ENCODE measurements at regions not wholly inside any gene's neighbourhood (a gene's known extent, or its start where the extent isn't known, plus 50 kb on each side); places are given as distances from the start of the nearest gene placed in this dataset.

DNA sequence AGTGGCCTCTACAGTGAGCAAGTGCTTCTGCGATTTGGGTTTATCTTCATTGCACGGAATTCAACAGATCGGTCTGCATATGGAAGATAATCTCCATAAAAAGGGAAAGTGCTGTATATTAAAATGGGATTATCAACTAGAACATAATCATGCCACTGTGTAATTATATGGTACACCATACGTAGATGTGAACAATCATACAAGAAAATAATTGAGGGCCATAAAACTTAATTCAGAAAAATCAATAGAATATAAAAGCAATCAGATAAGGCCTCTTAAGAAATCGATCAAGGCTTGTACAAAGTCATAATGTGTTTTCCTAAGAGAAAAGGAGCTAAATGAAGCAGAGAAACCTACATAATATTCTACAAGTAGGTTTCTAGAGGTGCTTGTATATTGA is 157.5 kb upstream of the MGMT start:
- TF ChIP-seq, protein P1, sequence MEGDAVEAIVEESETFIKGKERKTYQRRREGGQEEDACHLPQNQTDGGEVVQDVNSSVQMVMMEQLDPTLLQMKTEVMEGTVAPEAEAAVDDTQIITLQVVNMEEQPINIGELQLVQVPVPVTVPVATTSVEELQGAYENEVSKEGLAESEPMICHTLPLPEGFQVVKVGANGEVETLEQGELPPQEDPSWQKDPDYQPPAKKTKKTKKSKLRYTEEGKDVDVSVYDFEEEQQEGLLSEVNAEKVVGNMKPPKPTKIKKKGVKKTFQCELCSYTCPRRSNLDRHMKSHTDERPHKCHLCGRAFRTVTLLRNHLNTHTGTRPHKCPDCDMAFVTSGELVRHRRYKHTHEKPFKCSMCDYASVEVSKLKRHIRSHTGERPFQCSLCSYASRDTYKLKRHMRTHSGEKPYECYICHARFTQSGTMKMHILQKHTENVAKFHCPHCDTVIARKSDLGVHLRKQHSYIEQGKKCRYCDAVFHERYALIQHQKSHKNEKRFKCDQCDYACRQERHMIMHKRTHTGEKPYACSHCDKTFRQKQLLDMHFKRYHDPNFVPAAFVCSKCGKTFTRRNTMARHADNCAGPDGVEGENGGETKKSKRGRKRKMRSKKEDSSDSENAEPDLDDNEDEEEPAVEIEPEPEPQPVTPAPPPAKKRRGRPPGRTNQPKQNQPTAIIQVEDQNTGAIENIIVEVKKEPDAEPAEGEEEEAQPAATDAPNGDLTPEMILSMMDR (IDR thresholded peaks at IDR 0.05; ENCODE audit: low read depth, low read length, poor library complexity, severe bottlenecking) = no peak
- no peak for TF ChIP-seq EZH2phosphoT487 (IDR thresholded peaks at IDR 0.05; ENCODE audit: borderline replicate concordance, low read length)

Data from DOHH2 (cell line).